ENCODE measurements at regions not wholly inside any gene's neighbourhood (a gene's known extent, or its start where the extent isn't known, plus 50 kb on each side); places are given as distances from the start of the nearest gene placed in this dataset.
"Not testable (repeated sequence)": the region's sequence is repeated elsewhere in the genome, so short reads cannot be mapped to it uniquely, and the experiment has no call there.

- H3K4me3 ChIP-seq (ENCODE audit: low read depth, low read length), result no peak overlapping the region
- no peak for TF ChIP-seq CTCF (conservative IDR thresholded peaks at IDR 0.05; ENCODE audit: low read depth, low read length)
- no peak for DNase-seq (ENCODE audit: low read depth)
These were observed 538.6 kb upstream of the CYLC2 start for GRCh38 chr9:102456562-102456961.

- TF ChIP-seq CTCF (conservative IDR thresholded peaks at IDR 0.05; ENCODE audit: low read depth, low read length), result no peak
These were observed 549.2 kb upstream of the CYLC2 start for GRCh38 chr9:102445906-102446305.

GRCh38 chr9:102445181-102445747 is 549.9 kb upstream of the CYLC2 start:
- no peak overlapping the region for H3K4me3 ChIP-seq (ENCODE audit: low read depth, low read length)
- no peak for TF ChIP-seq CTCF (conservative IDR thresholded peaks at IDR 0.05; ENCODE audit: low read depth, low read length)
- no peak for DNase-seq (ENCODE audit: low read depth)

More at GRCh38 chr9:102445906-102446305, 549.2 kb upstream of the CYLC2 start:
- DNase-seq (ENCODE audit: low read depth), result no peak
- no peak overlapping the region for H3K4me3 ChIP-seq (ENCODE audit: low read depth, low read length)

- DNase-seq (ENCODE audit: low read depth), result no peak
- TF ChIP-seq CTCF (conservative IDR thresholded peaks at IDR 0.05; ENCODE audit: low read depth, low read length), result no peak
- H3K4me3 ChIP-seq (ENCODE audit: low read depth, low read length), result no peak overlapping the region
These were observed 555.5 kb upstream of the CYLC2 start for GRCh38 chr9:102439583-102439982.

- H3K4me3 ChIP-seq (ENCODE audit: low read depth, low read length); DNase-seq (ENCODE audit: low read depth): not testable (repeated sequence)
These were observed 558.5 kb upstream of the CYLC2 start for GRCh38 chr9:102436599-102436998.

GRCh38 chr9:102435427-102435826 is 559.7 kb upstream of the CYLC2 start:
- no peak for TF ChIP-seq CTCF (conservative IDR thresholded peaks at IDR 0.05; ENCODE audit: low read depth, low read length)
- H3K4me3 ChIP-seq (ENCODE audit: low read depth, low read length), result no peak overlapping the region
- DNase-seq (ENCODE audit: low read depth), result no peak

- TF ChIP-seq CTCF (conservative IDR thresholded peaks at IDR 0.05; ENCODE audit: low read depth, low read length), result no peak
- no peak overlapping the region for H3K4me3 ChIP-seq (ENCODE audit: low read depth, low read length)
- DNase-seq (ENCODE audit: low read depth), result no peak
These were observed 560.6 kb upstream of the CYLC2 start for GRCh38 chr9:102434545-102434944.
